OCI-LY1 (cell line): ENCODE measurements at regions not wholly inside any gene's neighbourhood (a gene's known extent, or its start where the extent isn't known, plus 50 kb on each side); places are given as distances from the start of the nearest gene placed in this dataset.

Experiments
- CTCF ChIP-seq: fragments of 200-600 bp; sonication (generic), shearing (Covaris generic); IDR thresholded peaks from 2 replicates; pipeline ENCODE4 v1.5.1; 2017; ENCODE audit warnings: mild to moderate bottlenecking, antibody characterized with exemption, low read length, moderate library complexity, mixed read lengths
- EZH2 ChIP-seq: fragments of 200-600 bp; sonication (generic), shearing (Covaris generic); IDR thresholded peaks from 2 replicates; pipeline ENCODE4 v1.8.0; 2017; ENCODE audit warnings: borderline replicate concordance, mixed run types, mild to moderate bottlenecking, antibody characterized with exemption, low read length, moderate library complexity, mixed read lengths

- no peak for TF ChIP-seq CTCF
- no peak for TF ChIP-seq EZH2
Measured at GRCh38 chr16:85317704-85318103, 205.4 kb upstream of the CIBAR2 start.
